H1 (cell line): ENCODE measurements at regions not wholly inside any gene's neighbourhood (a gene's known extent, or its start where the extent isn't known, plus 50 kb on each side); places are given as distances from the start of the nearest gene placed in this dataset.

Source experiments
- CTCF ChIA-PET: fragments of 300-600 bp; sonication (Branson Sonifier 250); formaldehyde crosslinking; loops from one replicate; lab custom pipeline; 2021; ENCODE audit not compliant: partially characterized antibody; lab: Charles Lee
- POLR2A ChIA-PET: fragments of 300-600 bp; sonication (Branson Sonifier 250); formaldehyde crosslinking; loops from one replicate; lab custom pipeline; 2021; ENCODE audit warnings: inconsistent platforms; ENCODE audit not compliant: partially characterized antibody; lab: Charles Lee
- DNase-seq, 2 experiments: peaks; one replicate each; pipeline versions ENCODE4 v3.0.0 to v3.0.0-alpha.2; 2010 to 2022; ENCODE audit warnings: low spot score in 2 of 2, low read depth in 1 of 2, mixed read lengths in 1 of 2
- FAIRE-seq: peaks from 2 replicates; lab custom pipeline; 2011; peaks lifted over from hg19 to GRCh38; lab: Jason Lieb, UNC
- H2AFZ ChIP-seq: 2 replicates; pipeline ENCODE4 v1.8.1; 2012; ENCODE audit warnings: low read length, inconsistent platforms
- H2AK5ac ChIP-seq: 2 replicates; pipeline ENCODE4 v1.6.1; 2013; ENCODE audit warnings: low read depth, low read length
- H2BK120ac ChIP-seq: replicated peaks from 2 replicates; pipeline ENCODE3; 2013; ENCODE audit warnings: low read depth, low read length, inconsistent platforms
- H2BK12ac ChIP-seq: 2 replicates; pipeline ENCODE4 v1.6.1; 2013; ENCODE audit warnings: low read depth, low read length
- H2BK15ac ChIP-seq: 2 replicates; pipeline ENCODE4 v1.6.1; 2013; ENCODE audit warnings: low read length
- H2BK20ac ChIP-seq: 2 replicates; pipeline ENCODE4 v1.6.1; 2013; ENCODE audit warnings: low read length
- H2BK5ac ChIP-seq: 2 replicates; pipeline ENCODE4 v1.6.1; 2013; ENCODE audit warnings: low read depth, low read length
- H3K14ac ChIP-seq: 2 replicates; pipeline ENCODE4 v1.6.1; 2013; ENCODE audit warnings: inconsistent platforms; ENCODE audit not compliant: insufficient read length
- H3K18ac ChIP-seq: 2 replicates; pipeline ENCODE4 v1.6.1; 2013; ENCODE audit warnings: low read length; ENCODE audit errors: extremely low read depth
- H3K23ac ChIP-seq: 2 replicates; pipeline ENCODE4 v1.6.1; 2013; ENCODE audit warnings: inconsistent platforms; ENCODE audit not compliant: insufficient read length
- H3K23me2 ChIP-seq: 2 replicates; pipeline ENCODE4 v1.6.1; 2013; ENCODE audit warnings: low read depth, low read length
- H3K27ac ChIP-seq: 2 replicates; pipeline ENCODE4 v1.6.1; 2011; ENCODE audit warnings: low read depth, low read length, inconsistent platforms
- H3K27me3 ChIP-seq, 4 experiments: replicated peaks in 1 of 4; 1 replicate in 1 of 4; 2 replicates in 3 of 4; pipeline versions ENCODE4 v1.6.1 to v1.8.1; 2011 to 2013; ENCODE audit warnings: low read length in 3 of 4, mild to moderate bottlenecking in 3 of 4, inconsistent platforms in 2 of 4, mixed read lengths in 2 of 4, moderate library complexity in 1 of 4; ENCODE audit not compliant: control insufficient read depth in 3 of 4, insufficient read depth in 3 of 4; ENCODE audit errors: extremely low read depth in 1 of 4
- H3K36me3 ChIP-seq, 4 experiments: 2 replicates each; pipeline versions ENCODE4 v1.6.1 to v1.8.1; 2011 to 2013; ENCODE audit warnings: mild to moderate bottlenecking in 4 of 4, low read length in 3 of 4, moderate library complexity in 2 of 4, control low read depth in 1 of 4, inconsistent platforms in 1 of 4; ENCODE audit not compliant: insufficient read depth in 4 of 4, control insufficient read depth in 2 of 4
- H3K4ac ChIP-seq: replicated peaks from 2 replicates; pipeline ENCODE3; 2013; ENCODE audit warnings: low read length, low read depth, mixed read lengths, inconsistent platforms; ENCODE audit not compliant: insufficient read length
- H3K4me1 ChIP-seq, 4 experiments: replicated peaks in 1 of 4; 1 replicate in 1 of 4; 2 replicates in 3 of 4; pipeline versions ENCODE4 v1.6.1 to v1.8.1; 2011 to 2013; ENCODE audit warnings: low read length in 3 of 4, inconsistent platforms in 2 of 4, mixed read lengths in 1 of 4; ENCODE audit not compliant: insufficient read depth in 4 of 4, control insufficient read depth in 3 of 4
- H3K4me2 ChIP-seq, 2 experiments: 2 replicates each; pipeline versions ENCODE4 v1.6.1 to v1.8.1; 2011 to 2013; ENCODE audit warnings: low read depth in 2 of 2, low read length in 2 of 2, control low read depth in 1 of 2, inconsistent platforms in 1 of 2, mild to moderate bottlenecking in 1 of 2; ENCODE audit not compliant: insufficient read depth in 1 of 2
- H3K4me3 ChIP-seq, 4 experiments: fragments of 200-600, 300-600 bp in 1 of 4; sonication (generic), shearing (Covaris generic), sonication (Bioruptor Twin) in 1 of 4; 2 replicates each; pipeline versions ENCODE4 v1.5.1 to v1.8.1; 2011 to 2016; ENCODE audit warnings: low read length in 4 of 4, low read depth in 3 of 4, control low read depth in 2 of 4, inconsistent platforms in 2 of 4, mild to moderate bottlenecking in 2 of 4, mixed read lengths in 1 of 4, moderate library complexity in 1 of 4; ENCODE audit not compliant: insufficient read depth in 2 of 4; ENCODE audit errors: extremely low read depth in 1 of 4
- H3K56ac ChIP-seq: replicated peaks from 2 replicates; pipeline ENCODE3; 2013; ENCODE audit warnings: low read depth, mild to moderate bottlenecking, mixed read lengths, low read length, inconsistent platforms; ENCODE audit not compliant: insufficient read length
- H3K79me1 ChIP-seq: 2 replicates; pipeline ENCODE4 v1.6.1; 2013; ENCODE audit warnings: low read depth, low read length, control low read depth
- H3K79me2 ChIP-seq, 2 experiments: 2 replicates each; pipeline versions ENCODE4 v1.6.1 to v1.8.1; 2012 to 2013; ENCODE audit warnings: low read length in 2 of 2, mild to moderate bottlenecking in 2 of 2, inconsistent platforms in 1 of 2; ENCODE audit not compliant: insufficient read depth in 2 of 2, control insufficient read depth in 1 of 2
- H3K9ac ChIP-seq, 4 experiments: replicated peaks in 1 of 4; 1 replicate in 1 of 4; 2 replicates in 3 of 4; pipeline versions ENCODE4 v1.6.1 to v1.8.1; 2011 to 2013; ENCODE audit warnings: low read depth in 3 of 4, low read length in 3 of 4, control low read depth in 2 of 4, mild to moderate bottlenecking in 2 of 4, moderate library complexity in 2 of 4, inconsistent platforms in 1 of 4; ENCODE audit errors: extremely low read depth in 1 of 4
- H3K9me3 ChIP-seq, 2 experiments: 2 replicates each; pipeline versions ENCODE4 v1.6.1 to v1.8.1; 2012 to 2013; ENCODE audit warnings: mild to moderate bottlenecking in 2 of 2, moderate library complexity in 2 of 2, control low read depth in 1 of 2, inconsistent platforms in 1 of 2, low read depth in 1 of 2, low read length in 1 of 2, mixed read lengths in 1 of 2; ENCODE audit not compliant: insufficient read depth in 2 of 2
- H4K20me1 ChIP-seq, 2 experiments: replicated peaks in 1 of 2; 2 replicates each; pipeline versions ENCODE3 to v1.8.1; 2011 to 2013; ENCODE audit warnings: inconsistent platforms in 2 of 2, low read length in 2 of 2, mild to moderate bottlenecking in 1 of 2; ENCODE audit not compliant: insufficient read depth in 2 of 2, control insufficient read depth in 1 of 2
- H4K5ac ChIP-seq: 2 replicates; pipeline ENCODE4 v1.6.1; 2013; ENCODE audit warnings: low read length, low read depth, mixed read lengths, inconsistent platforms; ENCODE audit not compliant: insufficient read length
- H4K8ac ChIP-seq: 2 replicates; pipeline ENCODE4 v1.8.0; 2013; ENCODE audit warnings: mild to moderate bottlenecking, moderate library complexity, low read length, inconsistent platforms; ENCODE audit not compliant: insufficient read depth; ENCODE audit errors: extremely low read depth
- H4K91ac ChIP-seq: replicated peaks from 2 replicates; pipeline ENCODE3; 2013; ENCODE audit warnings: low read length, mixed read lengths, inconsistent platforms; ENCODE audit not compliant: insufficient read length
- ATF3 ChIP-seq: IDR thresholded peaks from 2 replicates; pipeline ENCODE4 v1.6.1; 2011; ENCODE audit warnings: low read depth, mild to moderate bottlenecking, low read length; ENCODE audit not compliant: insufficient read depth
- FOSL1 ChIP-seq: IDR thresholded peaks from 2 replicates; pipeline ENCODE4 v1.6.1; 2011; ENCODE audit warnings: mild to moderate bottlenecking, low read depth, low read length, moderate library complexity; ENCODE audit not compliant: insufficient read depth
- HDAC6 ChIP-seq: IDR thresholded peaks from one replicate; pipeline ENCODE4 v1.7.1; 2012; ENCODE audit warnings: low read depth, mild to moderate bottlenecking, inconsistent platforms, low read length, moderate library complexity
- JUND ChIP-seq: IDR thresholded peaks from 2 replicates; pipeline ENCODE4 v1.6.1; 2011; ENCODE audit warnings: mild to moderate bottlenecking, improper control_type of control experiment, low read length
- RAD21 ChIP-seq, 2 experiments: IDR thresholded peaks in 1 of 2; conservative IDR thresholded peaks in 1 of 2; 2 replicates each; pipeline ENCODE4 v1.6.1; 2011; ENCODE audit warnings: low read depth in 2 of 2, low read length in 2 of 2, improper control_type of control experiment in 1 of 2, inconsistent platforms in 1 of 2, mild to moderate bottlenecking in 1 of 2, moderate library complexity in 1 of 2
- SRF ChIP-seq: IDR thresholded peaks from 2 replicates; pipeline ENCODE4 v1.6.1; 2011; ENCODE audit warnings: mild to moderate bottlenecking, low read depth, low read length, moderate library complexity
- YY1 ChIP-seq: IDR thresholded peaks from 2 replicates; pipeline ENCODE4 v1.6.1; 2011; ENCODE audit warnings: low read depth, mild to moderate bottlenecking, low read length

GRCh38 chr9:10704720-10705119, 91.9 kb upstream of the PTPRD start:
- Histone ChIP-seq H3K36me3 (no peaks in the 10 kb centered on the region), H3K23ac (no peak overlapping the region), H3K18ac (no peak overlapping the region), H3K4ac (no peak overlapping the region), H2AFZ (peak overlapping the region; percentile 69), H3K27ac (no peak overlapping the region), H3K27me3 (no peaks in the 10 kb centered on the region), H3K56ac (no peak overlapping the region), H2BK20ac (no peak overlapping the region), H2BK5ac (no peak overlapping the region), H3K4me1 (no peaks in the 10 kb centered on the region), H3K9ac (no peak overlapping the region), H2AK5ac (no peak overlapping the region), H3K79me2 (no peaks in the 10 kb centered on the region), H3K14ac (no peak overlapping the region), H3K4me3 (no peak overlapping the region), H3K9me3 (no peaks in the 10 kb centered on the region), H4K5ac (no peak overlapping the region), H2BK120ac (no peak overlapping the region), H4K20me1 (no peaks in the 10 kb centered on the region), H2BK15ac (no peak overlapping the region), H3K4me2 (no peak overlapping the region), H2BK12ac (no peak overlapping the region), H4K8ac (no peak overlapping the region), H3K23me2 (no peaks in the 10 kb centered on the region), H3K79me1 (no peaks in the 10 kb centered on the region), H4K91ac (no peak overlapping the region)
- POLR2A ChIA-PET, result no interaction called here
- no peak for FAIRE-seq
- TF ChIP-seq RAD21 (IDR thresholded peaks at IDR 0.05 in 1 of 2, conservative IDR thresholded peaks at IDR 0.05 in 1 of 2; ENCODE audit: low read depth in 2 of 2, low read length in 2 of 2) (no peak), FOSL1 (no peak), YY1 (no peak), ATF3 (no peak), SRF (no peak), HDAC6 (no peak), JUND (no peak)
- CTCF ChIA-PET, result no interaction called here
- DNase-seq, result peak in 1 of 2 experiments; percentile 7
